Retinal pigment epithelial cell (primary cell): ENCODE measurements at regions not wholly inside any gene's neighbourhood (a gene's known extent, or its start where the extent isn't known, plus 50 kb on each side); places are given as distances from the start of the nearest gene placed in this dataset.

ENCODE experiments used
- DNase-seq: peaks from one replicate; pipeline ENCODE4 v3.0.0-alpha.2; 2010; ENCODE audit warnings: low read depth
- H3K4me3 ChIP-seq: 2 replicates; pipeline ENCODE4 v1.5.1; 2011; ENCODE audit warnings: mild to moderate bottlenecking, low read length, control low read depth, moderate library complexity
- TF ChIP-seq, protein P1 (sequence below): conservative IDR thresholded peaks from 2 replicates; pipeline ENCODE4 v1.5.1; 2011; ENCODE audit warnings: low read depth, low read length, control low read depth, inconsistent platforms

DNA sequence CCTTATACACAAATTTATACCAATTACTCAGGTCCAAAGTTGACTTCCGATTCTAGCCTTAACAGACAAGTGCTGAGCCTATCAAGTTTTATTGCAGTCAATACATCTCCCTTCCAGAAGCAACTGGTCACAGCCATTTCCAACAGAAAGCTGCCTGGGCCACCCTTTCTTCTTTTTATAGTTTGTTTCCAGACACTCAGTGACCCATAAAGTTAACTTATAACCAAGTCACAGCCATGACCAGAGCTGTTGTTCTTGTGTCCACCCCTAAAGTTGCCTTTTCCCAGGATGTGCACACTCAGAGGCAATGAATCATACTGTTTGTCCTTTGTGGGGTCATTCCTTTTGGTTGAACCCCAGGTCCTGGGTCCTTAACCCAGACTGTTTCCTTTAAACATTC lies 89.9 kb downstream of the CD83 start:
- TF ChIP-seq, protein P1, sequence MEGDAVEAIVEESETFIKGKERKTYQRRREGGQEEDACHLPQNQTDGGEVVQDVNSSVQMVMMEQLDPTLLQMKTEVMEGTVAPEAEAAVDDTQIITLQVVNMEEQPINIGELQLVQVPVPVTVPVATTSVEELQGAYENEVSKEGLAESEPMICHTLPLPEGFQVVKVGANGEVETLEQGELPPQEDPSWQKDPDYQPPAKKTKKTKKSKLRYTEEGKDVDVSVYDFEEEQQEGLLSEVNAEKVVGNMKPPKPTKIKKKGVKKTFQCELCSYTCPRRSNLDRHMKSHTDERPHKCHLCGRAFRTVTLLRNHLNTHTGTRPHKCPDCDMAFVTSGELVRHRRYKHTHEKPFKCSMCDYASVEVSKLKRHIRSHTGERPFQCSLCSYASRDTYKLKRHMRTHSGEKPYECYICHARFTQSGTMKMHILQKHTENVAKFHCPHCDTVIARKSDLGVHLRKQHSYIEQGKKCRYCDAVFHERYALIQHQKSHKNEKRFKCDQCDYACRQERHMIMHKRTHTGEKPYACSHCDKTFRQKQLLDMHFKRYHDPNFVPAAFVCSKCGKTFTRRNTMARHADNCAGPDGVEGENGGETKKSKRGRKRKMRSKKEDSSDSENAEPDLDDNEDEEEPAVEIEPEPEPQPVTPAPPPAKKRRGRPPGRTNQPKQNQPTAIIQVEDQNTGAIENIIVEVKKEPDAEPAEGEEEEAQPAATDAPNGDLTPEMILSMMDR = no peak
- H3K4me3 ChIP-seq = no peak overlapping the region
- DNase-seq = no peak

DNA sequence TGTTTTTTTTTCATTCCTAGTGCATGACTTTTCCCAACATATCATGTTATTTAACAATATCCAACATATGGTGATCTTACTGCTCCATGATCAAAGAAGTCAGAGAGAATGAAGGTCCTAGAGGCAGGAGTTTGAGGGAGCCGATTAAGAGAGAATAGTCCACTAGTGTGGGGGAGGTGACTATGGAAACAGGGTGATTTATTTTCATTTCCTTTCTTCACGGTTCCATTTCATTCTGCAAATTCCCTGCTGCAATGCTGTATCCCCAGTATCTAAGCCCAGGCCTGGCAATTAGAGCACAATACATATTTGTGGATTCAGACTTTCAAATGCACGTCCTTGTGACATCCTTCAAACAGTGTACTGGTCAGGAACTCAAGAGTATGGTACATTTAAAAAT lies 91.4 kb downstream of the CD83 start:
- DNase-seq = no peak
- TF ChIP-seq, protein P1 = no peak
- no peak overlapping the region for H3K4me3 ChIP-seq

DNA sequence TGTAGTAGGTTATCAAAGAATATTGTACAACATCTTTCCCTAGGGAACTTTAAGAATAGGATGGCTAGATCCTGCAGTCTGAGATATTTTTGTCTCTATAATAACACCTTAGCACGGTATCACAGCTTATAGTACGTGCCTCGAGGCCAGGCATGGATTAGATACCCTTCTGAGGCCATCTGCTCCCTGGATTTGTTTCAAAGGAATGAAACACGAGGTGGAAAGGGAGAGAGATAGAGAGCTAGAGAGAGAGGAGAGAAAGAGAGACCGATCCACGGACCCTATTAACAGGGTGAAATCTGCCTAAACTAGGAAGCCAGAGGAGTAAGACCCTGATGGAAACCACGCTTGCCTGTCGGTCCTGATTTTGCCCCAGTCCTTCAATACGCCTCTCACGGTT lies 92.5 kb downstream of the CD83 start:
- H3K4me3 ChIP-seq = no peak overlapping the region
- DNase-seq = no peak
- TF ChIP-seq, protein P1 = no peak

DNA sequence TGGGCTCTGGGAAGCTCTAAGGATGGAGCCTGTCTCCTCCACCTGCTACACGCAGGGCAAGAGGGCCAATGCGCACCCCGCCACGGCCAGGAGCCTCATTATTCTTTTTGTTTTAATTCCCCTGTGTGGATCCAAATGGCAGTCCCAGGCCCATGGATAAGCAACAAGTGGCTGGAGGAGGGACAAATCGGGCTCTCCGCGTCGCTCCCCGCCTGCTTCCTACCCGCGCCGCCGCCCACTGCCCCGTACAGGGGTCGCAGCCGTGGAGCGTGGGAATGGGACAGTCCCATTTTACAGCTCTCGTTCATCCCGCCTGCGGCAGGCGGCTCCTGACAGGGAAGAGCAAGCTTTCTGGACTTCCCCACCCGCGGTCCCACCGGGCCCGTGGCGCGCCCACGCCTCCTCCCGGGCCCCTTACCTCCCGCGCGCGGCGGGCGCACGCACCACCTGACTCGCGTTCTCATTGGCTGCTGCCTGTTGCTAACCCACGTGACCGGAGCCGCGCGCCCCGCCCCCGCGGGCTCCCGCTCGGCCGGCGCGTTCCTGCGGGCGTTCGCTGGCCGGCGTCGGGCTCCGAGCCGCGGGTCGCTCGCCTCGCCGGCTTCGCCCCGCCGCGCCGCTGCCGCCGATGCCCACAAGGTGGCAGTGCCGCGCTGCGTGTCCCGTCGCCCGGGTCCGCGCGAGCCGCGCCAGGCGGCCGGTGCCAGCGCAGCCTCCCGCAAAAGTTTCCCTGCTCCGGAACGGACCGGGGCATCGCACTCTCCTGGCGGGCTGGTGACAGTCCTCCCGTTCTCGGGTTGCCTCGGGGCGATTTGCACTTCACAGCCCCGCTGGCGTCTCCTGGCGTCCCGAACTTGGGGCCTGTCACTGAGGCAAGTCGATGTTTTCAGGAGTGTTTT lies 93.3 kb downstream of the CD83 start:
- TF ChIP-seq, protein P1 = peak; percentile 33
- peak overlapping the region; percentile 69 for H3K4me3 ChIP-seq
- DNase-seq = peak; percentile 52

DNA sequence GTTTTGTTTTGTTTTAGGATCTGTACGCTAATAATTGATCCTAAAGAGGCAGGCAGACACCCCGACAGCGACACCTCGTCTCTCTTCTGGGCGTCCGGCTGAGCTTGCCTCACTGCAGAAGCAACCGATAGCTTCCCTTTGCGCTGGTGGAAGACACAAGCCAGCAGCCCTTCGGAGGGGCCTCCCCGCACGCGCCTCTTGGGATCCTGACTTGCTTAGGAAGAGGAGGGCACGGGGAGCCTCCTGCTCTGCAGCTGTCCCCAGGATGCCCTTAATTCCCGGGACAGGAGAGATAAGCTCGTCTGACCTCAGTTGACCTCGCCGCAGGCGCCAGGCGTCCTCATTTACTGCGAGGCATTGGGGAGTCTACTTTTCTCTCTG lies 94.0 kb downstream of the CD83 start:
- TF ChIP-seq, protein P1 = no peak
- DNase-seq = no peak
- H3K4me3 ChIP-seq = peak overlapping the region; percentile 61

DNA sequence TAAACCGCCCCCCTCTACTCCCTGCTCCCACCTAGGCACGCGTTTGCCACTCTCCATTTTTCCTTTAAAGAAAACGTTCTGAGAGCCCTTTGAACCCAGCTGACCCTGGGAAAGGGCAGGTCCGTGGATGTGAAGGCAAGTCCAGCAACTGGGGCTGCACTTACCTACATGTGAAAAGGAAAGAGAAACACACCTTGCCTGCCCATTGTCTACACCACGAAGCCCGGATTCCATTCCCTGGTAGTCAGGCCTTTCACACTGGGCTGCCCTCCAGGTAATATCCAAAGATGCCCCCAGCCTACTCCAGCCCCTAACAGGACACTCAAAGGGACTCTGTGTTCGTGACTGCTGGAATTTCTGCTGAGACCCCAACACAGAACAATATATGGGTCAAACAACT lies 94.4 kb downstream of the CD83 start:
- no peak for DNase-seq
- H3K4me3 ChIP-seq = no peak overlapping the region
- TF ChIP-seq, protein P1 = no peak

DNA sequence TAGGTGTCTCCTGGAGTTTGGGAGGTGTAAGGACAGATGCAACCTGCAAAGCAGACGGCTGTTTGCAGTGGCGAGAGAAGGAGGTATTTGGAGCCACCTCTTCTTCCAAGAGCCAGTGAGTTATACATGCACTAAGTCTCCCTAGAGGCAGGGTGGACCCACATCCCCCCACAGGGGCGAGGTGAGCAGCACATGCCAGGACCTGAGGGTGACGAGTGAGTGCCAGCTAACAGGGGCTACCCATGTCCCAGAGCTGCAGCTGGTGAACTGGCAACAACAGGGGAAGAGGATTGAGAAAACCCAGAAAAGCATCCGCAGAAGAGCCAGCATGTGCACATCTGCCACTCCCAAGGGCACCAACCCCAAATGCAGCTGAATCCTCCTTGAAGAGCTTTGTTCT lies 95.1 kb downstream of the CD83 start:
- no peak overlapping the region for H3K4me3 ChIP-seq
- no peak for DNase-seq
- TF ChIP-seq, protein P1 = no peak
